KBM-7 (cell line): ENCODE measurements at regions not wholly inside any gene's neighbourhood (a gene's known extent, or its start where the extent isn't known, plus 50 kb on each side); places are given as distances from the start of the nearest gene placed in this dataset.

Experiments
- DNase-seq: peaks from one replicate; pipeline ENCODE4 v3.0.0-alpha.2; 2015
- in situ Hi-C: fragments of 300-500 bp; cut with MboI; formaldehyde crosslinking; loops from 2 replicates; pipeline ENCODE4 v1.14.3; 2020; ENCODE audit warnings: low sequenced_read_pairs, low pct_unique_long_range_greater_than_20kb, mixed read lengths

- in situ Hi-C loops = no loop called here
- DNase-seq = no peak
Measured at GRCh38 chr7:136045181-136045580, 68.0 kb upstream of the MTPN start.

GRCh38 chr7:136039577-136040345 is 62.6 kb upstream of the MTPN start:
- DNase-seq = no peak
- in situ Hi-C loops = no loop called here

GRCh38 chr7:136036336-136036735 is 59.2 kb upstream of the MTPN start:
- in situ Hi-C loops = no loop called here
- DNase-seq = no peak

- in situ Hi-C loops = no loop called here
Measured at GRCh38 chr7:136034132-136034531, 57.0 kb upstream of the MTPN start.

GRCh38 chr7:136033413-136034031 is 56.4 kb upstream of the MTPN start:
- in situ Hi-C loops = no loop called here
- DNase-seq = no peak

More at GRCh38 chr7:136034132-136034531, 57.0 kb upstream of the MTPN start:
- no peak for DNase-seq

- DNase-seq = no peak
- in situ Hi-C loops = no loop called here
Measured at GRCh38 chr7:136030867-136031318, 53.7 kb upstream of the MTPN start.

- in situ Hi-C loops = no loop called here
- DNase-seq = no peak
Measured at GRCh38 chr7:136030330-136030729, 53.2 kb upstream of the MTPN start.

GRCh38 chr7:136027160-136027559 is 50.0 kb upstream of the MTPN start:
- DNase-seq = no peak
- in situ Hi-C loops = no loop called here
